Astrocyte (in vitro differentiated cells and primary cell): ENCODE measurements at regions not wholly inside any gene's neighbourhood (a gene's known extent, or its start where the extent isn't known, plus 50 kb on each side); places are given as distances from the start of the nearest gene placed in this dataset.

Source experiments
- EZH2 ChIP-seq: IDR thresholded peaks from 2 replicates; pipeline ENCODE4 v1.6.1; 2012; ENCODE audit warnings: mild to moderate bottlenecking, low read length, inconsistent platforms; ENCODE audit not compliant: insufficient read depth
- TF ChIP-seq, protein P1 (sequence below): IDR thresholded peaks from 2 replicates; pipeline ENCODE4 v1.5.1; 2011; ENCODE audit warnings: low read depth, mild to moderate bottlenecking, inconsistent platforms, low read length, moderate library complexity; ENCODE audit not compliant: insufficient read depth

GRCh38 chr3:25000971-25001591, 427.0 kb upstream of the RARB start:
- TF ChIP-seq, protein P1, sequence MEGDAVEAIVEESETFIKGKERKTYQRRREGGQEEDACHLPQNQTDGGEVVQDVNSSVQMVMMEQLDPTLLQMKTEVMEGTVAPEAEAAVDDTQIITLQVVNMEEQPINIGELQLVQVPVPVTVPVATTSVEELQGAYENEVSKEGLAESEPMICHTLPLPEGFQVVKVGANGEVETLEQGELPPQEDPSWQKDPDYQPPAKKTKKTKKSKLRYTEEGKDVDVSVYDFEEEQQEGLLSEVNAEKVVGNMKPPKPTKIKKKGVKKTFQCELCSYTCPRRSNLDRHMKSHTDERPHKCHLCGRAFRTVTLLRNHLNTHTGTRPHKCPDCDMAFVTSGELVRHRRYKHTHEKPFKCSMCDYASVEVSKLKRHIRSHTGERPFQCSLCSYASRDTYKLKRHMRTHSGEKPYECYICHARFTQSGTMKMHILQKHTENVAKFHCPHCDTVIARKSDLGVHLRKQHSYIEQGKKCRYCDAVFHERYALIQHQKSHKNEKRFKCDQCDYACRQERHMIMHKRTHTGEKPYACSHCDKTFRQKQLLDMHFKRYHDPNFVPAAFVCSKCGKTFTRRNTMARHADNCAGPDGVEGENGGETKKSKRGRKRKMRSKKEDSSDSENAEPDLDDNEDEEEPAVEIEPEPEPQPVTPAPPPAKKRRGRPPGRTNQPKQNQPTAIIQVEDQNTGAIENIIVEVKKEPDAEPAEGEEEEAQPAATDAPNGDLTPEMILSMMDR, result no peak
- no peak for TF ChIP-seq EZH2
